K562 (cell line): ENCODE measurements at regions not wholly inside any gene's neighbourhood (a gene's known extent, or its start where the extent isn't known, plus 50 kb on each side); places are given as distances from the start of the nearest gene placed in this dataset.

Source experiments
- ATAC-seq: fragments of 200-7000 bp; cut with Tn5 transposase; 3 replicates; pipeline ENCODE4 v1.9.1; 2020; ENCODE audit warnings: moderate library complexity
- BruUV-seq: library from RNA; stranded (reverse); fragments of 400-500 nt; replicated peaks from 2 replicates; lab custom pipeline; 2021; lab: Mats Ljungman, UMichigan
- CTCF ChIA-PET: fragments of 300-600 bp; formaldehyde crosslinking; extraction: SDS; loops from one replicate; lab custom pipeline; 2021; ENCODE audit warnings: low intra/inter-chr PET ratio; lab: Yijun Ruan, JAX
- POLR2A ChIA-PET: fragments of 300-600, 350-650 bp; sonication (Branson Sonifier 250); formaldehyde crosslinking; extraction: SDS; loops from one replicate; lab custom pipeline; 2021; ENCODE audit warnings: antibody characterized with exemption, inconsistent platforms; lab: Yijun Ruan, JAX
- DNase-seq, 4 experiments: peaks; one replicate each; pipeline versions ENCODE4 v3.0.0 to v3.0.0-alpha.2; 2011 to 2018; ENCODE audit warnings: low spot score in 3 of 4, mixed read lengths in 3 of 4; ENCODE audit errors: extremely low read depth in 1 of 4
- FAIRE-seq: peaks from 2 replicates; lab custom pipeline; 2011; peaks lifted over from hg19 to GRCh38; lab: Jason Lieb, UNC
- H2AFZ ChIP-seq: 2 replicates; pipeline ENCODE4 v1.6.0; 2011; ENCODE audit warnings: low read depth, low read length, control low read depth, inconsistent platforms
- H3K27ac ChIP-seq: fragments of 200-600 bp; 3 replicates; pipeline ENCODE4 v1.8.0; 2011; ENCODE audit warnings: low read depth, mild to moderate bottlenecking, control low read depth, inconsistent platforms, low read length, moderate library complexity, mixed read lengths; ENCODE audit errors: extremely low read depth
- H3K27me3 ChIP-seq, 2 experiments: fragments of 300-600 bp in 1 of 2; 2 replicates in 1 of 2; 3 replicates in 1 of 2; pipeline versions ENCODE4 v1.6.0 to v1.8.0; 2011; ENCODE audit warnings: inconsistent platforms in 2 of 2, low read length in 2 of 2, mild to moderate bottlenecking in 1 of 2, mixed read lengths in 1 of 2, moderate library complexity in 1 of 2; ENCODE audit not compliant: control insufficient read depth in 2 of 2, insufficient read depth in 2 of 2
- H3K36me3 ChIP-seq: fragments of 300-600 bp; 3 replicates; pipeline ENCODE4 v1.8.0; 2011; ENCODE audit warnings: mild to moderate bottlenecking, low read length, inconsistent platforms; ENCODE audit not compliant: control insufficient read depth, insufficient read depth
- H3K4me1 ChIP-seq, 2 experiments: fragments of 200-600 bp in 1 of 2; replicated peaks in 1 of 2; 2 replicates in 1 of 2; 3 replicates in 1 of 2; pipeline versions ENCODE4 v1.5.1 to v1.8.0; 2011; ENCODE audit warnings: inconsistent platforms in 2 of 2, low read length in 2 of 2, mild to moderate bottlenecking in 1 of 2, mixed read lengths in 1 of 2, moderate library complexity in 1 of 2; ENCODE audit not compliant: control insufficient read depth in 2 of 2, insufficient read depth in 2 of 2
- H3K4me2 ChIP-seq: 2 replicates; pipeline ENCODE4 v1.6.1; 2011; ENCODE audit warnings: low read length, control low read depth, inconsistent platforms, mixed read lengths; ENCODE audit not compliant: insufficient read depth
- H3K4me3 ChIP-seq: fragments of 200-600 bp; sonication (generic), shearing (Covaris generic); 2 replicates; pipeline ENCODE4 v1.5.1; 2016; ENCODE audit warnings: control low read depth, inconsistent platforms
- H3K79me2 ChIP-seq: fragments of 200-600 bp; 3 replicates; pipeline ENCODE4 v1.8.0; 2011; ENCODE audit warnings: low read length, inconsistent platforms; ENCODE audit not compliant: control insufficient read depth, insufficient read depth
- H3K9ac ChIP-seq, 2 experiments: 2 replicates each; pipeline versions ENCODE4 v1.6.0 to v1.6.1; 2011; ENCODE audit warnings: low read depth in 2 of 2, low read length in 2 of 2, control low read depth in 1 of 2, inconsistent platforms in 1 of 2, mild to moderate bottlenecking in 1 of 2, mixed read lengths in 1 of 2; ENCODE audit not compliant: insufficient read depth in 1 of 2
- H3K9me1 ChIP-seq: one replicate; pipeline ENCODE4 v1.6.0; 2011; ENCODE audit warnings: inconsistent platforms, mild to moderate bottlenecking, low read length, moderate library complexity; ENCODE audit not compliant: control insufficient read depth, insufficient read depth
- H3K9me3 ChIP-seq: replicated peaks from 2 replicates; pipeline ENCODE4 v1.5.1; 2011; ENCODE audit warnings: low read depth, low read length, inconsistent platforms; ENCODE audit not compliant: control insufficient read depth, insufficient read depth
- H4K20me1 ChIP-seq: replicated peaks from 2 replicates; pipeline ENCODE4 v1.6.1; 2011; ENCODE audit warnings: low read length, inconsistent platforms, mixed read lengths; ENCODE audit not compliant: control insufficient read depth, insufficient read depth
- CBFB ChIP-seq: sonication (generic); formaldehyde crosslinking; IDR thresholded peaks from 2 replicates; pipeline ENCODE4 v1.4.0; 2020; ENCODE audit warnings: mild to moderate bottlenecking, missing genetic modification reagents
- HDAC6 ChIP-seq: IDR thresholded peaks from 2 replicates; pipeline ENCODE4 v1.6.1; 2012; ENCODE audit warnings: low read depth, mild to moderate bottlenecking, control low read depth, inconsistent platforms, low read length, moderate library complexity
- KDM1A ChIP-seq, 2 experiments: fragments of 450-650 bp; IDR thresholded peaks; 2 replicates each; pipeline ENCODE4 v1.6.1; 2016; ENCODE audit warnings: mild to moderate bottlenecking in 2 of 2
- LCOR ChIP-seq: sonication (generic); formaldehyde crosslinking; IDR thresholded peaks from 2 replicates; pipeline ENCODE4 v1.8.0; 2022; ENCODE audit warnings: mild to moderate bottlenecking, missing genetic modification reagents
- RFX5 ChIP-seq: IDR thresholded peaks from 2 replicates; pipeline ENCODE4 v1.6.1; 2011; ENCODE audit warnings: low read depth, mild to moderate bottlenecking, improper control_type of control experiment, low read length
- SMARCA4 ChIP-seq: fragments of 450-650 bp; IDR thresholded peaks from 2 replicates; pipeline ENCODE4 v1.6.1; 2016
- ZNF263 ChIP-seq: sonication (generic); formaldehyde crosslinking; IDR thresholded peaks from 2 replicates; pipeline ENCODE4 v1.8.0; 2022; ENCODE audit warnings: mild to moderate bottlenecking, missing genetic modification reagents, borderline replicate concordance
- ZNF655 ChIP-seq: fragments of 250-450 bp; sonication (Bioruptor Pico); IDR thresholded peaks from 2 replicates; pipeline ENCODE4 v1.5.0; 2021
- ZNF668 ChIP-seq: fragments of 250-450 bp; sonication (Bioruptor Pico); IDR thresholded peaks from 2 replicates; pipeline ENCODE4 v1.8.0; 2022; ENCODE audit warnings: mild to moderate bottlenecking, inconsistent platforms
- WGBS: fragments of 100-300 bp; shearing (Covaris generic); methylation state at CpG from one replicate; pipeline ENCODE4 v1.1.6; 2016; ENCODE audit warnings: low coverage, mixed read lengths; ENCODE audit not compliant: insufficient coverage; ENCODE audit errors: missing lambda C conversion rate; 5-methylcytosine and 5-hydroxymethylcytosine counted together
- in situ Hi-C: fragments of 300-500 bp; cut with MboI; formaldehyde crosslinking; loops from 4 replicates; pipeline ENCODE4 v1.15.0; 2018; ENCODE audit warnings: inconsistent platforms, mixed read lengths
- intact Hi-C: fragments of 100-400 bp; cut with micrococcal nuclease; formaldehyde crosslinking; loops from 2 replicates; pipeline ENCODE4 v1.14.2; 2022

GRCh38 chr9:79477955-79478771 lies 93.6 kb upstream of the TLE4 start:
- WGBS = 0% methylated on average over 5 of the region's 5 CpGs
- intact Hi-C loops = no loop called here
- in situ Hi-C loops = no loop called here
- Histone ChIP-seq H3K4me2 (no peak overlapping the region), H3K9ac (no peak overlapping the region), H4K20me1 (no peaks in the 10 kb centered on the region), H3K9me3 (no peaks in the 10 kb centered on the region), H2AFZ (no peak overlapping the region), H3K27ac (no peak overlapping the region), H3K9me1 (no peaks in the 10 kb centered on the region), H3K4me3 (no peak overlapping the region), H3K4me1 (no peaks in the 10 kb centered on the region), H3K36me3 (no peaks in the 10 kb centered on the region), H3K79me2 (no peaks in the 10 kb centered on the region), H3K27me3 (no peaks in the 10 kb centered on the region)
- no TSS peak for BruUV-seq
- FAIRE-seq (no peak), ATAC-seq (no peak), DNase-seq (peak in 1 of 4 experiments; percentile 1)
- TF ChIP-seq ZNF263 (CRISPR knock-in tag) = no peak
- no peak for TF ChIP-seq CBFB (CRISPR knock-in tag)
- TF ChIP-seq RFX5 = no peak
- TF ChIP-seq HDAC6 = no peak
- no peak for TF ChIP-seq LCOR (CRISPR knock-in tag)
- TF ChIP-seq SMARCA4 = no peak
- POLR2A ChIA-PET = no interaction called here
- CTCF ChIA-PET = no interaction called here

- WGBS = 0% methylated on average over 4 of the region's 4 CpGs
- Histone ChIP-seq H3K79me2 (no peaks in the 10 kb centered on the region), H3K27me3 (no peaks in the 10 kb centered on the region), H2AFZ (no peak overlapping the region), H3K4me1 (no peaks in the 10 kb centered on the region), H3K36me3 (no peaks in the 10 kb centered on the region), H3K9me3 (no peaks in the 10 kb centered on the region), H3K4me3 (no peak overlapping the region), H3K9me1 (no peaks in the 10 kb centered on the region), H4K20me1 (no peaks in the 10 kb centered on the region), H3K4me2 (no peak overlapping the region), H3K9ac (no peak overlapping the region), H3K27ac (no peak overlapping the region)
- no peak for DNase-seq
- ChIA-PET CTCF (no interaction called here), POLR2A (no interaction called here)
- FAIRE-seq = no peak
- intact Hi-C loops (no loop called here), in situ Hi-C loops (no loop called here)
- BruUV-seq = no TSS peak
- no peak for ATAC-seq
- TF ChIP-seq KDM1A (IDR thresholded peaks at IDR 0.05) = no peak
- no peak for TF ChIP-seq ZNF668 (CRISPR knock-in tag)
- TF ChIP-seq ZNF655 (CRISPR knock-in tag) = no peak
These were observed 91.1 kb upstream of the TLE4 start for GRCh38 chr9:79480639-79481038.
